NCI-H187 (cell line): ENCODE measurements at regions not wholly inside any gene's neighbourhood (a gene's known extent, or its start where the extent isn't known, plus 50 kb on each side); places are given as distances from the start of the nearest gene placed in this dataset.
A peak's percentile ranks its signal among the peaks of the same experiment; 100 is the strongest.

Experiments
- DNase-seq, 2 experiments: peaks; one replicate each; lab custom pipeline; 2025; lab: John Stamatoyannopoulos, UW

- DNase-seq, result no peak
These were observed 345.4 kb upstream of the EEF2KMT start for GRCh38 chr16:5442986-5443385.

GRCh38 chr16:5442054-5442453 lies 344.5 kb upstream of the EEF2KMT start:
- DNase-seq, result no peak

- DNase-seq, result no peak
These were observed 341.0 kb upstream of the EEF2KMT start for GRCh38 chr16:5438591-5438990.

- DNase-seq, result no peak
These were observed 336.0 kb upstream of the EEF2KMT start for GRCh38 chr16:5433587-5433986.

GRCh38 chr16:5432166-5432565 lies 334.6 kb upstream of the EEF2KMT start:
- DNase-seq, result no peak

GRCh38 chr16:5430598-5430997 lies 333.0 kb upstream of the EEF2KMT start:
- DNase-seq, result no peak

GRCh38 chr16:5428932-5429331 lies 331.3 kb upstream of the EEF2KMT start:
- DNase-seq, result no peak

GRCh38 chr16:5427571-5427970 lies 330.0 kb upstream of the EEF2KMT start:
- no peak for DNase-seq

GRCh38 chr16:5422643-5423496 lies 325.3 kb upstream of the EEF2KMT start:
- DNase-seq, result no peak

GRCh38 chr16:5422047-5422446 lies 324.5 kb upstream of the EEF2KMT start:
- no peak for DNase-seq

GRCh38 chr16:5416013-5416412 lies 318.4 kb upstream of the EEF2KMT start:
- no peak for DNase-seq

GRCh38 chr16:5415123-5415522 lies 317.5 kb upstream of the EEF2KMT start:
- no peak for DNase-seq

GRCh38 chr16:5412731-5413130 lies 315.1 kb upstream of the EEF2KMT start:
- peak; percentile 11 to 12 for DNase-seq

- DNase-seq, result no peak
These were observed 300.6 kb upstream of the EEF2KMT start for GRCh38 chr16:5398203-5398602.

- no peak for DNase-seq
These were observed 299.3 kb upstream of the EEF2KMT start for GRCh38 chr16:5396880-5397279.

- no peak for DNase-seq
These were observed 295.5 kb upstream of the EEF2KMT start for GRCh38 chr16:5393070-5393469.

- no peak for DNase-seq
These were observed 289.4 kb upstream of the EEF2KMT start for GRCh38 chr16:5386989-5387388.

GRCh38 chr16:5385811-5386210 lies 288.2 kb upstream of the EEF2KMT start:
- no peak for DNase-seq

- no peak for DNase-seq
These were observed 287.5 kb upstream of the EEF2KMT start for GRCh38 chr16:5385115-5385514.

- no peak for DNase-seq
These were observed 286.1 kb upstream of the EEF2KMT start for GRCh38 chr16:5383737-5384136.

- no peak for DNase-seq
These were observed 284.9 kb upstream of the EEF2KMT start for GRCh38 chr16:5382484-5382883.

- DNase-seq, result no peak
These were observed 283.9 kb upstream of the EEF2KMT start for GRCh38 chr16:5381481-5381880.

- DNase-seq, result no peak
These were observed 282.4 kb upstream of the EEF2KMT start for GRCh38 chr16:5379954-5380353.

- DNase-seq, result no peak
These were observed 280.9 kb upstream of the EEF2KMT start for GRCh38 chr16:5378531-5378930.
